ENCODE measurements at regions not wholly inside any gene's neighbourhood (a gene's known extent, or its start where the extent isn't known, plus 50 kb on each side); places are given as distances from the start of the nearest gene placed in this dataset.
"Not testable (repeated sequence)": the region's sequence is repeated elsewhere in the genome, so short reads cannot be mapped to it uniquely, and the experiment has no call there.

DNA sequence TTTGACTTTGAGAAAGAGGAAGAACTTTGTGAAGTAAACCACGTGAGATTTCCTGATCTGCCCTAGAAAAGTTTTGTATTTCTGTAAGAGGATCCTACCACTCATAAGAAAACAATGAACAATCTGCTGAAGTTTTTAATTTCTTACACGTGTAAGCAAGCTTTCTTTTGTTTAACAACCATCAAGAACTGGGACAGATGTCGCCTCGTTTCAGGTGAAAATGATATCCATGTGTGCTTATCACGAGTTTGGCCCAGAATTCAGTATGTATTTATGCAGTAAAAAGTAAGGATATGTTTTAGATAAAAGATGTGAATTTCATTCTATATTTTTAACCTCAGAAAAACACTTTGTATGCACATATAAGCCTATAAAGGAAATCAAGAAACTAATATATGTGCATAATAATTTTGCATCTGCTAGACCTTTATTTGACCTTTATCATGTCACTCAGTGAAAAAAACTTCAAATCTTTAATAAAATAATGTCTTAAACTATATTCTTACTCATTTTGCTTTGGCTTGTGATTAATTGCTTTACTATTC lies 56.9 kb upstream of the DHRS4 start:
- no peak overlapping the region for H3K27ac Mint-ChIP-seq
- peaks cover 0 to 5% of the 10 kb centered on the region in 2 experiments for H3K27me3 ChIP-seq (ENCODE audit: control insufficient read depth in 1 of 2, insufficient read depth in 2 of 2, low read length in 2 of 2)
- no peak overlapping the region for H3K27ac ChIP-seq (ENCODE audit: low read depth in 1 of 2, low read length in 2 of 2)
- no peak overlapping the region for H3K4me3 ChIP-seq (ENCODE audit: low read length)
- ATAC-seq (ENCODE audit: poor library complexity): no peak
- peaks cover 53% of the 10 kb centered on the region for H3K27me3 Mint-ChIP-seq
- TF ChIP-seq, protein P1, sequence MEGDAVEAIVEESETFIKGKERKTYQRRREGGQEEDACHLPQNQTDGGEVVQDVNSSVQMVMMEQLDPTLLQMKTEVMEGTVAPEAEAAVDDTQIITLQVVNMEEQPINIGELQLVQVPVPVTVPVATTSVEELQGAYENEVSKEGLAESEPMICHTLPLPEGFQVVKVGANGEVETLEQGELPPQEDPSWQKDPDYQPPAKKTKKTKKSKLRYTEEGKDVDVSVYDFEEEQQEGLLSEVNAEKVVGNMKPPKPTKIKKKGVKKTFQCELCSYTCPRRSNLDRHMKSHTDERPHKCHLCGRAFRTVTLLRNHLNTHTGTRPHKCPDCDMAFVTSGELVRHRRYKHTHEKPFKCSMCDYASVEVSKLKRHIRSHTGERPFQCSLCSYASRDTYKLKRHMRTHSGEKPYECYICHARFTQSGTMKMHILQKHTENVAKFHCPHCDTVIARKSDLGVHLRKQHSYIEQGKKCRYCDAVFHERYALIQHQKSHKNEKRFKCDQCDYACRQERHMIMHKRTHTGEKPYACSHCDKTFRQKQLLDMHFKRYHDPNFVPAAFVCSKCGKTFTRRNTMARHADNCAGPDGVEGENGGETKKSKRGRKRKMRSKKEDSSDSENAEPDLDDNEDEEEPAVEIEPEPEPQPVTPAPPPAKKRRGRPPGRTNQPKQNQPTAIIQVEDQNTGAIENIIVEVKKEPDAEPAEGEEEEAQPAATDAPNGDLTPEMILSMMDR (IDR thresholded peaks at IDR 0.05): no peak
- no peak overlapping the region for H3K4me3 Mint-ChIP-seq
- H3K9me3 Mint-ChIP-seq: no peaks in the 10 kb centered on the region
- POLR2A ChIA-PET: no interaction called here
- no peaks in the 10 kb centered on the region for H3K36me3 ChIP-seq (ENCODE audit: insufficient read depth, low read length)
- no peaks in the 10 kb centered on the region for H3K36me3 Mint-ChIP-seq (ENCODE audit: low read depth)
- peaks cover 4% of the 10 kb centered on the region for H3K4me1 Mint-ChIP-seq (ENCODE audit: low read depth)
- CTCF ChIA-PET: interaction anchor here (1.1 kb wide), 1 partner anchor 34 kb away, joined by 3 read pairs; no protein-coding TSS in a partner anchor
- intact Hi-C loops (cut with DNase I, micrococcal nuclease): no loop called here
- no peak for DNase-seq
- peaks cover 0 to 9% of the 10 kb centered on the region in 2 experiments for H3K9me3 ChIP-seq (ENCODE audit: control insufficient read depth in 1 of 2, insufficient read depth in 1 of 2, low read length in 2 of 2)
- H3K4me1 ChIP-seq (ENCODE audit: insufficient read depth, low read length): no peaks in the 10 kb centered on the region

DNA sequence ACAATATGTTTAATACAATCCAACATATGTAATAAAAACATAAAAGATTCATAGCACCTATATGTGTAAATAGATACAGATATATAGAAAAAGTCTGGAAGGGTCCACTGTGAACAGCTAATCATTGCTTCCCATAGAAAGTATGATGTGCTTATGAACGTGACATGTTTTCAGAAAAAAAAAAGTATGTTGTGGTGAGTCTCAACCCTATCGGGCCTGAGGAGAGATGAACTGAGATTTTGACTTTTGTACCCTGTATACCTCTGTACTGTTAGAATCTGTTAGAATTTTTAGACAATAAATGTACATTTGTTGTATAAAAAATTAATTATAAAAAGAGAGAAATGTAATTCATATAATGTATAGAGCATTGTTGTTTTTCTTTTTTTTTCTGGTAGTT lies 56.3 kb upstream of the DHRS4 start:
- H3K36me3 ChIP-seq (ENCODE audit: insufficient read depth, low read length); H3K27ac Mint-ChIP-seq; H3K4me1 Mint-ChIP-seq (ENCODE audit: low read depth); DNase-seq; POLR2A ChIA-PET; CTCF ChIA-PET; intact Hi-C loops (cut with DNase I, micrococcal nuclease); H3K4me3 ChIP-seq (ENCODE audit: low read length); H3K4me1 ChIP-seq (ENCODE audit: insufficient read depth, low read length); H3K9me3 ChIP-seq (ENCODE audit: control insufficient read depth in 1 of 2, insufficient read depth in 1 of 2, low read length in 2 of 2); H3K36me3 Mint-ChIP-seq (ENCODE audit: low read depth); H3K9me3 Mint-ChIP-seq; H3K4me3 Mint-ChIP-seq; H3K27me3 ChIP-seq (ENCODE audit: control insufficient read depth in 1 of 2, insufficient read depth in 2 of 2, low read length in 2 of 2); ATAC-seq (ENCODE audit: poor library complexity); H3K27ac ChIP-seq (ENCODE audit: low read depth in 1 of 2, low read length in 2 of 2): not testable (repeated sequence)
- peaks cover 52% of the 10 kb centered on the region for H3K27me3 Mint-ChIP-seq

DNA sequence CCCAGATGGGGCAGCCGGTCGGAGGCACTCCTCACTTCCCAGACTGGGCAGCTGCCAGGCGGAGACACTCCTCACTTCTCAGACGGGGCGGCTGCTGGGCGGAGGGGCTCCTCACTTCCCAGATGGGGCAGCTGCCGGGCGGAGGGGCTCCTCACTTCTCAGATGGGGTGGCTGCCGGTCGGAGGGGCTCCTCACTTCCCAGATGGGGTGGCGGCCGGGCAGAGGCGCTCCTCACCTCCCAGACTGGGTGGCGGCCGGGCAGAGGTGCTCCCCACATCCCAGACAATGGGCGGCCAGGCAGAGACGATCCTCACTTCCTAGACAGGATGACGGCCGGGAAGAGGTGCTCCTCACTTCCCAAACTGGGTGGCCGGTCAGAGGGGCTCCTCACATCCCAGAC lies 55.2 kb upstream of the DHRS4 start:
- ATAC-seq (ENCODE audit: poor library complexity); H3K27ac Mint-ChIP-seq; intact Hi-C loops (cut with DNase I, micrococcal nuclease); CTCF ChIA-PET; POLR2A ChIA-PET; DNase-seq; H3K27ac ChIP-seq (ENCODE audit: low read depth in 1 of 2, low read length in 2 of 2); H3K36me3 ChIP-seq (ENCODE audit: insufficient read depth, low read length); H3K9me3 Mint-ChIP-seq; H3K27me3 ChIP-seq (ENCODE audit: control insufficient read depth in 1 of 2, insufficient read depth in 2 of 2, low read length in 2 of 2); H3K9me3 ChIP-seq (ENCODE audit: control insufficient read depth in 1 of 2, insufficient read depth in 1 of 2, low read length in 2 of 2); H3K4me1 Mint-ChIP-seq (ENCODE audit: low read depth); H3K36me3 Mint-ChIP-seq (ENCODE audit: low read depth); H3K4me1 ChIP-seq (ENCODE audit: insufficient read depth, low read length); H3K4me3 ChIP-seq (ENCODE audit: low read length); H3K4me3 Mint-ChIP-seq: not testable (repeated sequence)
- peaks cover 48% of the 10 kb centered on the region for H3K27me3 Mint-ChIP-seq

DNA sequence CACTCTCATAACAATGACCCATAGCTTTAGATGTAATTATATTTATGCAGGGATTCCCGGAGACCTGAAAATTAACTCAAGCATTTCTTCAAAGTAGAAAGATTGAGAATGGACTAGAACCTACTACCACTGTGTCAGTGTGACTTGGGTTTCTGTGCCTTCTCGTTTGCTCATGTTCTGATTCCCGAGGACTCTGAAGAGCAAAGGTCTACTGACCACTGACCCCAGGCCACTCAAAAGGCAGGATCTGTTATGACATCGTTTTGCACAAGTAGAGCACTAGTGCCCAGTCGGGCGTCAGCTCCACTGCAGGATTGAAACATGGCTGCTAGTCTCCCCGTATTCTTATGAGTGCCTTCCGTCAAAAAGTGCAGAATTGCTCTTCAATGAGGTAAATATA lies 53.8 kb upstream of the DHRS4 start:
- Histone ChIP-seq H3K9me3 (ENCODE audit: control insufficient read depth in 1 of 2, insufficient read depth in 1 of 2, low read length in 2 of 2) (peaks cover 0 to 9% of the 10 kb centered on the region in 2 experiments), H3K27me3 (ENCODE audit: control insufficient read depth in 1 of 2, insufficient read depth in 2 of 2, low read length in 2 of 2) (peaks cover 3 to 10% of the 10 kb centered on the region in 2 experiments), H3K27ac (ENCODE audit: low read depth in 1 of 2, low read length in 2 of 2) (no peak overlapping the region), H3K4me1 (ENCODE audit: insufficient read depth, low read length) (no peaks in the 10 kb centered on the region), H3K36me3 (ENCODE audit: insufficient read depth, low read length) (no peaks in the 10 kb centered on the region), H3K4me3 (ENCODE audit: low read length) (no peak overlapping the region)
- DNase-seq: no peak
- peaks cover 35% of the 10 kb centered on the region for H3K27me3 Mint-ChIP-seq
- CTCF ChIA-PET: no interaction called here
- TF ChIP-seq, protein P1 (IDR thresholded peaks at IDR 0.05): no peak
- no peaks in the 10 kb centered on the region for H3K9me3 Mint-ChIP-seq
- H3K4me1 Mint-ChIP-seq (ENCODE audit: low read depth): peaks cover 4% of the 10 kb centered on the region
- no peak overlapping the region for H3K4me3 Mint-ChIP-seq
- POLR2A ChIA-PET: no interaction called here
- H3K36me3 Mint-ChIP-seq (ENCODE audit: low read depth): no peaks in the 10 kb centered on the region
- no peak overlapping the region for H3K27ac Mint-ChIP-seq
- intact Hi-C loops (cut with DNase I, micrococcal nuclease): no loop called here
- ATAC-seq (ENCODE audit: poor library complexity): no peak
